ENCODE measurements at regions not wholly inside any gene's neighbourhood (a gene's known extent, or its start where the extent isn't known, plus 50 kb on each side); places are given as distances from the start of the nearest gene placed in this dataset.

DNA sequence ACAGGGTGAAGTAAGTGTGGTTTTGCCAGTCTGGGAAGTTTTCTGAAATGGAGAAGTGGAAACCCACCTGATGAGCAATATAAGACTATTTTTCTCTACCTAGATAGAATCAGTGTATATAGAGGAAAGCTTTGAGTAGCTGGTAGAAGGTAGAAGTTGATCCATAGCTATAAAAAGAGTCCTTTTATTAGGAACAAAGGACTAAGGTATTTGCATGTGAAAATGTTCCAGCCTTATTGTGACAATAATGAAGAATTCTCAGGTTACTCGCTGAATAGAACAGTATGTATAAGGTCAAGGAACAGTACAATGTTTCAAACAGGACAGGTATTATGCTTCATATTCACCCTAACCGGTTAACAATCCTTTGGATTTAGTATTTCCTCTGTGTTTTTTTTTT is 972.2 kb downstream of the OTOL1 start:
- DNase-seq = no peak

DNA sequence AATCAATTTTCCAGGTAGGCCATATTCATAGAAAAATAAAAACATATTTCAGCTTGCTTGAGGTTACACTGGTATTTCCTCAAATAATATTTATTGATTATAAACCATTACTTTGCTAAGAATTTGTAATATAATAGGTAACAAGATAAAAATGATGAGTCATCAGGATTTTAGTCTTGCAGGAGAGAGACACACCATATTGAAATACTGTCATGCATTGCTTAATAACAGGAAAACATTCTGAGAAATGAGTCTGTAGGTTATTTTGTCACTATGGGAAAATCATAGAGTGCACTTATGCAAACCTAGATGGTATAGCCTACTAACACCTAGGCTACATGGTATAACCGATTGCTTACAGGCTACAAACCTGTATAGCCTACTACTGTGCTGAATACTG is 990.5 kb downstream of the OTOL1 start:
- no peak for DNase-seq

DNA sequence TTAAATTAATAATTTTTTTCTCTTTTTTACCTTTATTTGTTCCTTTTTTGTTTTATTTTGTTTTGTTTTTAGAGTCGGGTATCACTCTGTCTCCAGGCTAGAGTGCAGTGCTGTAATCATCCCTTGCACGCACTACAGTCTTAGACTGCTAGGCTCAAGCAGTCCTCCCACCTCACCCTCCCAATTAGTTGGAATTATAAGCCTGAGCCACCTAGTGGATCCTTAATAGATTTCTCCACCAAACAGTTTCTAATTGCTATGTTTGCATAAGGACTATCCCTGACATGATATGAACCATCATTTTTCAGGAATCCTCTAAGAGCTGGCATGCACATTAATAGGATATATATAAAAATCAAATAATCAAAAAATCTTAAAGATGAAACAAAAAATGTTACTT is 993.2 kb downstream of the OTOL1 start:
- DNase-seq = no peak

DNA sequence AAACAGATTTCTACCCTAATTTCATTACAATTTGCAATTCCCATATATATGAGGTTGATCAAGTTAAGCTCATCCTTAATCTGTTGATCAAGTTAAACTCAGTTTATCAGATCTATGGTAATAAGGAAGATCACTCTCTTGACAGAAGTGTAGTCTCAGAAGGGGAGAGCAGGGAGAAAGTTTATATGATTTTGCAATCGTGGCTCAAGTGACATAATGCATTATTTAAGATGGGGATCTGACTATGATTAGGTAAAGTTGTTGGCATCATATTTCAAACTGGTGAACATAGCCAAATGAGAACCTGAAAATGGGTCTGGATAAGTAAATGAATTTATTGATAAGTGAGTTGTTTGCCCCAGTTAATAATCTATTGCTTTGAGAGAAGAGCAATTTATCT is 995.3 kb downstream of the OTOL1 start:
- DNase-seq = no peak

DNA sequence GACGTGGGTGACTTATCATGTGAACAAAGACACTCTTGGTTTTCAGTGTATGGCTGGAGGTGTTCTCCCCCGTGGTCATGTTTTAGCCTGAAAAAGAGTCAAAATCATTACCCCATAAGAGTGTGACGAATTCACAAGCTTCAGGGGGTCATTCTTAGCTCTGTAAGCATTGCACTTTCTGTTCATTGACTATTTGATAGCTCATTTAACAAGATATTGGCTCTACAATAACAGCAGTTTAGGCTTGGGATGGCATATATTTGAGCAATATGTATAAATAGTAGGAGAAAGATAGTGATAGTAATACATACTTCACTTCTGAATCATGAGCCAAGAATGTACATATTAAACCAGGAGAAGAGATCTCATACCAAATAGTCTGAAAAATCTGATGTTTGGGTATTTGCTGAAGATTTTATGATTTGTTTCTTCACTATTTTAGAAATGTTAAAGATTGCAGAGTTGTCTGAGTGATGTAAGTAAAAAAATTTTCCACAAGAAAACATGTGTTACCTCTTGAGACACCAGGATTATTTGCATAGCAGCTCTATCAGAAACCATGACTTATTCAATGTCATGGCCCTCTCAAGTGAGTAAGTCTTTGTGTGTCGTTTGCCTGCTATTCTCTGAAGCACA is 996.0 kb downstream of the OTOL1 start:
- no peak for DNase-seq

DNA sequence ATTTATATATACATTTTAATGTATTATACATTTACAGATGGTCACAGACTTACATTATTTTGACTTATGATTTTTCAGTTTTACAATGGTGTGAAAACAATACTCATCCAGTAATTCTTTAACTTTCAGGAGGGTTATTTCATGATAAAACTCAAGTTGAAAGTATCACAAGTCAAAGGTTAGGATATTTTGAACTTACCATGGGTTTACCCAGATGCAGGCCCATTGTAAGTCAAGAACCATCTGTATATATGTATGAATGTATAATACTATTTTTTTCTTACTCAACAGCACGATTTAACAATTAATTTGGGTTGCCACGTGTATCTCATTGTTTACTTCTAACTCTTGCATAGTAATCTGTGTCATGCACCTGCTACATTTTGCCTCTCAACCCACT is 1002.0 kb downstream of the OTOL1 start:
- no peak for DNase-seq

DNA sequence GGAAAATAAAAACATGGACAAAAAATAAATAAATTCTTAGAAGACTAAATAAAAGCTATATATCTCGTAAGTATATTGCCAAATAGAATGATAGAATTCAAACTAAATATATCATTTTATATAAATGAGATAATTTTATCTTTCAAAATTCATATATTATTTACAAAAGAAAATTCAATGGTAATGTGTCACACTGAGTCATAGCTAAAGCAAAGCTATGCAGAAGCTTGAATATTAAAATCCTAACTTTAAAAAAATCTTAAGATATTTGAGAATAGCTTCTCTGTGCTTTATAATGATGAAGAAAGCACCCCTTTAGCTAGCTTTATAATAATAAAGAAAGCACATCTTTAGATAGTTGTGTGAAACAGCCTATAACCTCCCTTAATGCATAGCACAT is 1010.8 kb downstream of the OTOL1 start:
- no peak for DNase-seq

DNA sequence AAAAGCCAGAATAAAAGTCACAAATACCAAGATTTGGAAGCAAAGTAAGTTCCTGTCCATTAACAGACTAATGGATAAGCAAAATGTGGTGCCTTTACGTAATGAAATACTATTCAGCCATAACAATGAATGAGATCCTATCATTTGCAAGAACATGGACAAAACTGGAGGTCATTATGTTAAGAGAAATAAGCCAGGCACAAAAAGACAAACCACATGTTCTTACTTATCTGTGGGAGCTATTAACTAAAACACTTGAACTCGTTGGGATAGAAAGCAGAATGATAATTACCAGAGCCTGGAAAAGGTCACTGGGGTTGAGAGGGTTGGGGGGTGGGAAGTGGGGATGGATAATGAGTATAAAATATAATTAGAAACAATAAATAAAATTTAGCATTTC is 1015.9 kb downstream of the OTOL1 start:
- DNase-seq = no peak

DNA sequence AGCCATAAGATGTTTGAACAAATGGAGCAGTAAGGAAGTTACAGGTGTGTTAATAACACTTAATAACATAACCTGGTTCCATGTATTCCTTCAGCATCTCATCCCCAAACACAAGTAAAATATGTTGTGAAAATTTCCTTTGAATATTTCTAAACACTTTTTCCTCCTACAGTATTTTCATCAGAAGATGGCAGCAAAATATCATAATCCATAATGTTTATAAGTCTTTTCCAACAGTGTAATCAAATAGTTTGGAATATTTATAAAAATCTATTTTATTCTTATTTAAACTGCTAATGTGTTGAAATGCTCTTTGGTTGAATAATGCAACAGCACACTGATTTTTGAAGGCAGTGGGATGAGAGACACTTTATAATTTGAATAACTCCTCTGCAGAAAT is 1020.5 kb downstream of the OTOL1 start:
- DNase-seq = no peak

DNA sequence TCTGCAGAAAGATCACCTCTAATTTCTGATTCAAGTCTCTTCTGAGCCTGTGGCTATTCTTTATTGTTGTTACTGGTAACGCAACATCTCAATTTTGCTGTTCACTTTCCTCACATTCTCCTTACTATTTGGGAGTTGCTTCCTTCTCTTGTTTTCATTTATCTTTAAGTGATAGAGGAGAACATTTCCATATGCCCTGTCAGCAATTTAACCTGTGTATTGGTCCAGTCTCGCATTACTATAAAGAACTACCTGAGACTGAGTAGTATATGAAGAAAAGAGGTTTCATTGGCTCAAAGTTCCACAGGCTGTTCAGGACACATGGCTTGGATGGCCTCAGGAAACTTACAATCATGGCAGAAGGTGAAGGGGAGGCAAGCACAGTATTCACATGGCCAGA is 1025.1 kb downstream of the OTOL1 start:
- DNase-seq = no peak

DNA sequence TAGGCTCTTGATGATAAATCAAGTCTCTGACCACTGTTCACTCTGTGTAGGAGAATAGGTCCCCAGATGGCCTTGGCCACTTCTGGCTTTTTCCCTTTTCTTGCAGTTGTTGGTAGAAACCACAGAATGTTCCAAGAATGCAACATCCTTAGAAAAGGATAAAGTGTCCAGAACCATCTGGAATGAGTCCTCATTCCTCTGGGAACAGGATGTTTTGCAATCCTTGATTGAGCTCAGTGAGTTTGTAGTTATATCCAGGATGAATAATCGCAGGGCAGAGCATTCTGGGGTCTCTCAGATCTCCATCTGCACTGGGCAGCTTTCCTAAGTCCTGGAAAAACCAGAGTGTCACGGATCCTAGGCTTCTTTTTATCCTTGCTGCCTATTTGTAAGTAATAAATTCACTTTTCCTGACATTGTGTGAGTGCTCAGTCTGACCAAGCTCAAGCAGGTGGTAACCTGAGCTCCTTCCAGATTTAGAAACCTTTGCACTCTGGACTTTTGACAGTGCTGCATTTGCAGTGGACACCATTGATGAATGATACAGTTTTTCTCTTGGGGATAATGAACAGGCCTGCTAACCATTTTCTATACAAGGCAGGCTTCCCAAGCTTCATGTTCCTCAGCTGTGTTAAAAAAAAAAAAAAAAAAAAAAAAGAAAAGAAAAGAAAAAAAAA is 1028.6 kb downstream of the OTOL1 start:
- DNase-seq = no peak

DNA sequence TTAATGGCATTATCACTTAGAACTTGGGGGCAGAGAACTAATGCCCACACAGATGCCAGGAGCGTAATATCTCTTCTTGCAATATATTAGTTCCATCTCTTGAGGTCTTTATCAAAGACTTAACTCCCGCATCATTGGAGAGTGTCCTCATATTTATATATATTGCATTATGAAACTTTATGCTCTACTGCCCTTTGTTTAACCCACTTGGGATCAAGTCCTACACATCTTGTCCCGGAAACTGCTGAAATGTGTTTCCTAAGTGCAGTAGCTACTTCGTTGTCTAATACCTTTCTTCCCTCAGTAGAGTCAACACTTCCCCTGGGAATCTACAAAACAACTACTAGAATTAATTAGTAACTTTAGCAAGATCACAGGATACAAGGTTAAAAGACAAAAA is 1029.2 kb downstream of the OTOL1 start:
- DNase-seq = no peak

DNA sequence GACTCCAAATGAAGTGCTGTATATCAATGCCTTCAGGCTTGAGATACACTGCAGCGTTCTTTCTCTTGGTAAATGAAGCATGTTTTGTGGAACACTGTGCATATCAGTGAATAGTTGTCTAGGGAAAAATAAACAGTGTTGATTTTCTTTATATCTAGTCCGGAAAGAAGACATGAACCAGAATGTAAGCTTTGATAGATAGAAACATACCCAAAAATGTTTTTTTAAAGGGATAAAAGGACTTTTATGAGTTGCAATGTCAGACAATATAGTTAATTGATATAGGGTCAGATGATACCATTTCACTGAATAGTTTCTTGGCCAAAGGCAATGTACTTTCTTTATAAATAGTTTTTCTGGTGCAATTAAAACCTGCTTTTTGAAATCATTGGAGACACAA is 1037.8 kb downstream of the OTOL1 start:
- no peak for DNase-seq

DNA sequence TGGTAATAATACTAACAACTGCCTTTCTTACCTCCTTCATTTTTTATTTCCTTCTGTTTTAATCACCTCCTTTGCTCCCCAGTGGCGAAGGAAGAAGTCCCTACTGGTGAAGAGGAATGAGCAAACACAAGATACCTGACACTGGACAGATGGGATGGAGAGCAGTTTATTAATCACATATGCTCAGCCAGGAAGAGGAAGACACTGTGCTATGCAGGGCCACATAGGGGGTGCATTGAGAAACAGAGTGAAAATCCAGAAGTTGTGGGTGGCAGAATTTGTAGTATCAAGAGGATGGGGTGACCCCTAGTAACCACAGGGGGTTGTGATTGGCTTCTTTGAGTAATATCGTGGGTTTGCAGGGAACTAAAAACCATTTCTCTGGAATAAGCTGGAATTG is 1041.9 kb downstream of the OTOL1 start:
- no peak for DNase-seq

DNA sequence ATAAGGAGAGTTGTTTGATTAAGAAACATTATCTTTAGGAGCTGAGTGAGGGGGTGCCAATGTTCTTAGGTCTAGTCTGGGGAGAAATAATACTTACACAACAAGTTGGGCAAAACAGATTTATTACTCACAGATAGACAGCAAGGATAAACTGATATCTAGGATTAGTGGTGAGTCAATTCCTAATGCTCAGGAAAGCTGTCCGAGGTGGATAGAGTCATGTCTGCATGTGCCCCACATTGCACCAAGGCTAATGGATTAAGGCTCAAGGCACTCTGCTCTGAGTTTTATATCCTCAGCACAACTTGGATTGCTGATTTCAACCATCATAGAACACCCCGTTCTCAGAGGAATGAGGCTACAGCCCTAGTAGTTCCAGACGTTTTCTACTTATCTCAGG is 1042.3 kb downstream of the OTOL1 start:
- DNase-seq = no peak

DNA sequence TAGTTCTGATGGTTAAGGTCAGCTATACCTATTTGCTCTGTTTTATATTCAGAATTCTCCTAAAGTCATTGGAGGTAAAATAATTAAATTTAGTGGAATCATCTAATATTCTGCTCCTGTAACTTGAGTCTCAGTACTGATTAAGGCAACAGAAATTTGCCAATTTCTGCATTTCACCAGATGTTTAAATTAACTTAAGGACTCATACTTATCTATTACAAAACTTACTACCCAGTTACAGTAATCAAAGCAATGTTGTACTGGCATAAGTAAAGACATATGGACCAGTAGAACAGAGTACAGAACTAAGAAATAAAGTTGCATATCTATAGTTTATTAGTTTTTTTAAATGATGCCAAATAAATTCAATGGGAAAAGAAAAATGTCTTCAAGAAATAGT is 1043.8 kb downstream of the OTOL1 start:
- DNase-seq = no peak

DNA sequence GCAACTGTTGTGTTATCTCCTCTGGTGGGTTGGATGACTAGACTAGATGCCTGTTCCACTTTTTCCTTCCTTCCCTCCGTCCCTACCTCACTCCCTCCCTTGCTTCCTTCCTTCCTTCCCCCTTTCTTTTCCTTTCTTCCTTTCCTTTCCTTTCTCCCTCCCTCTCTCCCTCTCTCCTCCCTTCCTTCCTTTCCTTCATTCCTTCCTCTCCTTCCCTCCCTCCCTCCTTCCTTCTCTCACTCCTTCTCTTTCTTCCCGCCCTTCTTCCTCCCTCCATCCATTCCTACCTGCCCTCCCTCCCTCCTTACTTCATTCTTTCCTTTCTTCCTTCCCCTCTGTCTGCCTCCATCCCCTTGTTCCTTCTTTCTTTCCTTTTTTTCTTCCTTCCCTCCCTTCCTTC is 1045.3 kb downstream of the OTOL1 start:
- DNase-seq = no peak

DNA sequence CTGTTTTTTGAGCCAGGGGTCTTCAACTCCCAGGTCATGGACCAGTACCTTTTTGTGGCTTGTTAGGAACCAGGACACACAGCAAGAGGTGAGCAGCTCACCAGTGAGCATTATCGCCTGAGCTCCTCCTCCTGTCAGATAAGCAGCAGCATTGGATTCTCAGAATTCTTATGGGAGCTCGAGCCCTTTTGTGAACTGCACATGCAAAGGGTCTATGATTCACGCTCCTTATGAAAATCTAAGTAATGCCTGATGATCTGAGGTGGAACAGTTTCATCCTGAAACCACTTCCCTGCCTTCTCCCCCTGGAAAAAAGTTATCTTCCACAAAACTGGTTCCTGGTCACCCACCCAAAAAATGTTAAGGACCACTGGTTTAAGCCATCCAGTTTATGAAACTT is 1047.6 kb downstream of the OTOL1 start:
- no peak for DNase-seq

DNA sequence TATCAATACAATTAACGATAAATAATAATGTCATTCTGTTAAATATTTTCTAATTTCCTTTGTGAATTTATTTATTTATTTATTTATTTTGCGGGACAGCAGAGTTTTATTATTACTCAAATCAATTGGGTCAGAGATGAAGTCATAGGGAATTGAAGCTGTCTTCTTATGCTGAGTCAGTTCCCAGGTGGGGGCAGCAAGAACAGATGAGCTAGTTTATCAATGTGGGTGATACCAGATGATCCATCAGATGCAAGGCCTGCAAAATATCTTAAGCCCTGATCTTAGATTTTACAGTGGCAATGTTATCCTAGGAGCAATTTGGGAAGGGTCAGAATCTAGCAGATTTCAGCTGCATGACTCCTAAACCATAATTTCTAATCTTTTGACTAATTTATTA is 1050.3 kb downstream of the OTOL1 start:
- DNase-seq = no peak

DNA sequence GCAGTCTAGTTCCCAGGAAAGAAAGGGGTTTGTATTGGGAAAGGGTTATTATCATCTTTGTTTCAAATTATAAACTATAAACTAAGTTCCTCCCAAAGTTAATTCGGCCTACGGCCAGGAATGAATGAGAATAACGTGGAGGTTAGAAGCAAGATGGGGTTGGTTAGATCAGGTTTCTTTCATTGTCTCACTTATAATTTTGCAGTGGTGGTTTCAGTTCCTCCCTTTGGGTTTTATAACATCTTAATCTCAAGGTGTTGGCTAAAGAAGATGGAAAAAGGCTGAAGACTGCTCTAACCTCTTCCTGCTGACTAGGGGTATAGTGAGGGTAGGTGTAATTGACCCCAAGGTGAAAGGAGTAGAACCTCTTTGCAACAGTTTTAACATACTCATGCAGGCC is 1050.7 kb downstream of the OTOL1 start:
- no peak for DNase-seq

DNA sequence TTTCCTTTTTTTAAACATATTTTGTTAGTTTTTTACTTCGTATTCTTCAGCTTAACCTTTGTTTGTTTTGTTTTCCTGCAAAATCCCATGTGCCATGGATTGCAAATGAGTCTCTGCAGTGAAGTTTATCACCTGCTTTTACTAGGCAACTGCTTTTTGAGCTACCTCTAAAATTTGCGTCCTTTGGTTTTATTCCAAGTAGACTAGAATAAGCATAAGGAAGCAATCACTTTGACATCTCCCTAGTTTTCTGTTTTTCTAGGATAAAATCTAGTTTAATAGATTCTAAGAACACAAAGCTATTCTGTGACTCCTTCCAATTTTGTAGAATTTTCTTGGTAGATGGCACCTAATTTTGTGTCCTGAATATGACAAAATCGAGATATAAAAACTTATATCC is 1059.2 kb downstream of the OTOL1 start:
- DNase-seq = no peak

DNA sequence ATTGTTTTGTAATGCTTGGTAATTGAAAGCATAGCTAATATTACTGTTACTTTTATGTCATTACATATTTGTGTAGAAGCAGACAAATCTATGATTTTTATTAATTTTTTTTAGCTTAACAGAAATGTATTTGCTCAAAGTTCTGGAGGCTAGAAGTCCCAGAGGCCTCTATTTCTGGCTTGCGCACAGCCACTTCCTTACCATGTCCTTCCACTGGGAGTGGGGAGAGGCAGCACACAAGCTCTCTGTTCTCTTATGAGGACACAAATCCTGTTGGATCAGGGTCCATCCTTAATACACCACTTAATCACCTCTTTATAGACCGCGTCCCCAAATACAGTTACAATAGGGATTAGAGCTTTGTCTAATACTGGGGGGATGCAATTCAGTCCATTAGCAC is 1061.4 kb downstream of the OTOL1 start:
- DNase-seq = no peak

DNA sequence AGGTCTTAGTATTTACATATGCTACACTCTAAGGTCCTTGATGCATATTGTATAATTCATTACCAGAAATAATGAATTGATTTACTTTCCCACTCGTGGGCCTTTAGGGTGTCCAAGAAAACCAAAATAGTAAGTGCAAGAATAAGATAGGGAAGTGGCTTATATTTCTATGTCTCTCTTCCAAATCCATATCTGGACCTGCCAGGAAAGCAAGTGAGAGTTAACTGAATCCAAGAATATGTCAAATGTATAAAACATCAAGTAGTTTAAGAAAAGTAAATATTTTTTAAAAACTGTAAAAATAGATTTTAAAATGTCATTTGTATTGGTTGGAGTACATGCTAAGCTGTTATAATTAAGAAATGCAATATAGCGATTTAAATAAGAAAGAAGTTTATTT is 1072.1 kb downstream of the OTOL1 start:
- no peak for DNase-seq

DNA sequence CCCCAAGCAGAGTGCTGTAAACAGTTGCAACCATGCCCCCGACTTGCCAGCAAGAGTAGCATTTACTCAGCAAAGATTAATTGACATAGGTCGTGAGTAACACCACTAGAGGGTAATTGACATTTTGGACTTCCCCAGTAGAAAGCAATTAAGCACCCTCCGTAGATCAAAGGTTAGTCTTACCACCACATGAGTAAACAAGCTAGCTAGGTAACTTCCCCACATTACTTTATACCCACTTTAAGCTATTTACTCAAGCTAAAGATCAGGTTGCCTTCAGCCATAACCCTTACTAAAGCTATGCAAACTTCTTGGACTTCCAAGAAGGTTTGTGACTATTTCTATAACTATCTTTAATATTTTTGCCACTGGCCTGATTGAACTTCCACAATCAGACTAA is 1072.7 kb downstream of the OTOL1 start:
- DNase-seq = no peak

DNA sequence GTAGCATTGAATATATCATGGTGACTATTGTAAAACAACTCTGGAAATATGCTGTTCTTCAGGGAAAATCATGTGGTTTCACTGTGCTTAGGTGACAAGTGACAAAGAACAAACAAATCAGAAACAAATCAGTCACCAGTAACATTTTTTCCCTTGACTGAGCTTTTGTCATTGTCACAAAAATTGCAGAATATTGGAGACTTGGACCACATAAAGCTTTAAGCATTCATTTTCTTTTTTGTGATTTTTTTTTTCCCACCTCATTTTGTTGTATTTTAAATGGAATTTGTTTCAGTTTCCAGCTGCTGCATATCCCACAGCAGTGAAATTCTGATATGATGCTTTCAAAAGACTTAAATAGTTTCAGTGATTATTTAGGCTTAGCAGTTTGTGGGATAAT is 1088.4 kb downstream of the OTOL1 start:
- no peak for DNase-seq

All from activated T-cell treated with anti-CD3 and anti-CD28 coated beads, Interleukin-2, amount 50 U/mL, for 48 hours (primary cell).